ENCODE measurements at regions not wholly inside any gene's neighbourhood (a gene's known extent, or its start where the extent isn't known, plus 50 kb on each side); places are given as distances from the start of the nearest gene placed in this dataset.
"Not testable (repeated sequence)": the region's sequence is repeated elsewhere in the genome, so short reads cannot be mapped to it uniquely, and the experiment has no call there.

- Histone ChIP-seq H3K36me3 (ENCODE audit: control insufficient read depth in 2 of 2, insufficient read depth in 2 of 2, low read length in 1 of 2) (no peaks in the 10 kb centered on the region), H3K27ac (ENCODE audit: low read depth in 2 of 2, low read length in 1 of 2) (no peak overlapping the region), H3K27me3 (ENCODE audit: control insufficient read depth in 1 of 2, insufficient read depth in 2 of 2, low read length in 2 of 2) (no peaks in the 10 kb centered on the region), H3K4me3 (ENCODE audit: low read depth in 1 of 2, low read length in 2 of 2) (no peak overlapping the region), H3K9me3 (ENCODE audit: control insufficient read depth in 2 of 2, insufficient read depth in 1 of 2, low read depth in 1 of 2, low read length in 1 of 2) (no peaks in the 10 kb centered on the region), H3K4me1 (ENCODE audit: control insufficient read depth in 2 of 2, insufficient read depth in 2 of 2, low read length in 1 of 2) (peaks cover 0 to 5% of the 10 kb centered on the region in 2 donors)
- 60 to 77% methylated on average over 6 of the region's 6 CpGs for WGBS, 2 donors
Observed at GRCh38 chr7:121608785-121609184, 212.7 kb upstream of the FAM3C start.

- not testable (repeated sequence) for H3K36me3 ChIP-seq (ENCODE audit: control insufficient read depth in 2 of 2, insufficient read depth in 2 of 2, low read length in 1 of 2); H3K27me3 ChIP-seq (ENCODE audit: control insufficient read depth in 1 of 2, insufficient read depth in 2 of 2, low read length in 2 of 2); H3K4me3 ChIP-seq (ENCODE audit: low read depth in 1 of 2, low read length in 2 of 2); H3K9me3 ChIP-seq (ENCODE audit: control insufficient read depth in 2 of 2, insufficient read depth in 1 of 2, low read depth in 1 of 2, low read length in 1 of 2); H3K4me1 ChIP-seq (ENCODE audit: control insufficient read depth in 2 of 2, insufficient read depth in 2 of 2, low read length in 1 of 2); H3K27ac ChIP-seq (ENCODE audit: low read depth in 2 of 2, low read length in 1 of 2)
- 87 to 88% methylated on average over 2 of the region's 2 CpGs for WGBS, 2 donors
Observed at GRCh38 chr7:121608183-121608582, 212.1 kb upstream of the FAM3C start.

DNA sequence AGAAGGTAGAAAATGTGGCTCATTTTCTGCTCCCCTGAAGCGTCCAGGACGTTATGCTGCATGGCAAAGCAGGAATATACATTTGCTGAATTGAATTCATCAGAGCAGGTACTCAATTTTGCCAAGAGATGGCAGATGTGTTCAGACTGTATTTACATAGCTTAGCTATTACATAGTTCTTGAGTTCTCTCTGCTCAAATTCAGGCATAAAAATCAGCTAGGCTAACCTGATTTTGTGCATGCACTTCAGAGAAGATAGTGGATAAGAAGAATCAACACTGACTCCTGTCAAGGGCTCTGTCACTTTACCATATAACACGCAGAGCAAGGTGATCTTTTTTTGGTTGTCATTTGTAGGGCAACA is 209.2 kb upstream of the FAM3C start:
- Histone ChIP-seq H3K4me1 (ENCODE audit: control insufficient read depth in 2 of 2, insufficient read depth in 2 of 2, low read length in 1 of 2) (peaks cover 0 to 3% of the 10 kb centered on the region in 2 donors), H3K36me3 (ENCODE audit: control insufficient read depth in 2 of 2, insufficient read depth in 2 of 2, low read length in 1 of 2) (no peaks in the 10 kb centered on the region), H3K9me3 (ENCODE audit: control insufficient read depth in 2 of 2, insufficient read depth in 1 of 2, low read depth in 1 of 2, low read length in 1 of 2) (no peaks in the 10 kb centered on the region), H3K27me3 (ENCODE audit: control insufficient read depth in 1 of 2, insufficient read depth in 2 of 2, low read length in 2 of 2) (no peaks in the 10 kb centered on the region), H3K27ac (ENCODE audit: low read depth in 2 of 2, low read length in 1 of 2) (no peak overlapping the region), H3K4me3 (ENCODE audit: low read depth in 1 of 2, low read length in 2 of 2) (no peak overlapping the region)
- 39 to 44% methylated on average over 3 of the region's 3 CpGs for WGBS, 2 donors

GRCh38 chr7:121604627-121605316 is 208.7 kb upstream of the FAM3C start:
- WGBS, 2 donors = 38% methylated on average over 2 of the region's 2 CpGs
- Histone ChIP-seq H3K27me3 (ENCODE audit: control insufficient read depth in 1 of 2, insufficient read depth in 2 of 2, low read length in 2 of 2) (no peaks in the 10 kb centered on the region), H3K4me3 (ENCODE audit: low read depth in 1 of 2, low read length in 2 of 2) (no peak overlapping the region), H3K4me1 (ENCODE audit: control insufficient read depth in 2 of 2, insufficient read depth in 2 of 2, low read length in 1 of 2) (peaks cover 0 to 3% of the 10 kb centered on the region in 2 donors), H3K27ac (ENCODE audit: low read depth in 2 of 2, low read length in 1 of 2) (peak overlapping the region in 1 of 2 donors; percentile 8), H3K36me3 (ENCODE audit: control insufficient read depth in 2 of 2, insufficient read depth in 2 of 2, low read length in 1 of 2) (no peaks in the 10 kb centered on the region), H3K9me3 (ENCODE audit: control insufficient read depth in 2 of 2, insufficient read depth in 1 of 2, low read depth in 1 of 2, low read length in 1 of 2) (no peaks in the 10 kb centered on the region)

DNA sequence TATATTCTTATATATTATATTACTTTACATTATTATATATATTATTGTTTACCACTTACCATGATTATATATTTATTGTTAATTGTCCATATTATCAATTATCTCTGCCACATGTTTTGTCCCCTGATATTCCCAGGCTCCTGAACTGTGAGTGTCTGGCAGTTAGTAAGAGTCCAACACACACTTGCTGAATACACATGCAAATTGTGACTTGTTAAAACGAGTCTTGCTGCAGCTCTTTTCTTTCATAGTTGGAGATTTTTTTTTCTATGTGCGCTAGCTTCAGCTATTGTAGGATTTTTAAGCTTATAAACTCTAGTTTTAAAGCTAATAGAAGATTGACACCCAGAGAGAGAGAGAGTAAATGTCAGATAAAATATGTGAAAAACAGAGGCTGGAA is 207.8 kb upstream of the FAM3C start:
- no peaks in the 10 kb centered on the region for H3K27me3 ChIP-seq (ENCODE audit: control insufficient read depth in 1 of 2, insufficient read depth in 2 of 2, low read length in 2 of 2)
- H3K27ac ChIP-seq (ENCODE audit: low read depth in 2 of 2, low read length in 1 of 2) = no peak overlapping the region
- peaks cover 0 to 3% of the 10 kb centered on the region in 2 donors for H3K4me1 ChIP-seq (ENCODE audit: control insufficient read depth in 2 of 2, insufficient read depth in 2 of 2, low read length in 1 of 2)
- H3K36me3 ChIP-seq (ENCODE audit: control insufficient read depth in 2 of 2, insufficient read depth in 2 of 2, low read length in 1 of 2) = no peaks in the 10 kb centered on the region
- H3K9me3 ChIP-seq (ENCODE audit: control insufficient read depth in 2 of 2, insufficient read depth in 1 of 2, low read depth in 1 of 2, low read length in 1 of 2) = no peaks in the 10 kb centered on the region
- 42% methylated on average over 2 of the region's 2 CpGs for WGBS, 2 donors
- no peak overlapping the region for H3K4me3 ChIP-seq (ENCODE audit: low read depth in 1 of 2, low read length in 2 of 2)

DNA sequence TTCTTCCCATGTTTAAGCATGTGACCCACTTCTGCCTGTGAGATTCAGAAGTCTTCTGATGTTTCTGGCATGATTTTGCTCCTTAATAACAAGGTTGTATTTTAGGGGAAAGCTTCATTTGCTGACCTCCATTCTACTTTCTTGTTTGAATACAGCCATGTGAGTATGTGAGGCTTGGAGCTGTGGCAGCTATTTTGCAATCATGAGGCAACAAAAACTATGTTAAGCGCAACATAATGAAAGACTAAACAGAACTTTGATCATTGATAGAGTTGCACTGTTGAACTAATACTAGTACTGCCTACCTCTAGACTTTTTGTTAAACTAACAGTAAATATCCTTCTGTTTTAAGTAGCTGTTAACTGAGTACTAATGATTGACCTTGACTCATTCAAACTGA is 203.8 kb upstream of the FAM3C start:
- Histone ChIP-seq H3K36me3 (ENCODE audit: control insufficient read depth in 2 of 2, insufficient read depth in 2 of 2, low read length in 1 of 2) (no peaks in the 10 kb centered on the region), H3K4me3 (ENCODE audit: low read depth in 1 of 2, low read length in 2 of 2) (no peak overlapping the region), H3K9me3 (ENCODE audit: control insufficient read depth in 2 of 2, insufficient read depth in 1 of 2, low read depth in 1 of 2, low read length in 1 of 2) (no peaks in the 10 kb centered on the region), H3K27me3 (ENCODE audit: control insufficient read depth in 1 of 2, insufficient read depth in 2 of 2, low read length in 2 of 2) (no peaks in the 10 kb centered on the region), H3K27ac (ENCODE audit: low read depth in 2 of 2, low read length in 1 of 2) (no peak overlapping the region), H3K4me1 (ENCODE audit: control insufficient read depth in 2 of 2, insufficient read depth in 2 of 2, low read length in 1 of 2) (peaks cover 0 to 3% of the 10 kb centered on the region in 2 donors)
- 98 to 99% methylated on average over 1 of the region's 1 CpG for WGBS, 2 donors

- H3K27ac ChIP-seq (ENCODE audit: low read depth in 2 of 2, low read length in 1 of 2) = no peak overlapping the region
- WGBS, 2 donors = 77 to 81% methylated on average over 5 of the region's 5 CpGs
- H3K36me3 ChIP-seq (ENCODE audit: control insufficient read depth in 2 of 2, insufficient read depth in 2 of 2, low read length in 1 of 2) = no peaks in the 10 kb centered on the region
- no peaks in the 10 kb centered on the region for H3K4me1 ChIP-seq (ENCODE audit: control insufficient read depth in 2 of 2, insufficient read depth in 2 of 2, low read length in 1 of 2)
- no peaks in the 10 kb centered on the region for H3K27me3 ChIP-seq (ENCODE audit: control insufficient read depth in 1 of 2, insufficient read depth in 2 of 2, low read length in 2 of 2)
- H3K4me3 ChIP-seq (ENCODE audit: low read depth in 1 of 2, low read length in 2 of 2) = no peak overlapping the region
- H3K9me3 ChIP-seq (ENCODE audit: control insufficient read depth in 2 of 2, insufficient read depth in 1 of 2, low read depth in 1 of 2, low read length in 1 of 2) = no peaks in the 10 kb centered on the region
Observed at GRCh38 chr7:121595758-121596696, 199.9 kb upstream of the FAM3C start.

DNA sequence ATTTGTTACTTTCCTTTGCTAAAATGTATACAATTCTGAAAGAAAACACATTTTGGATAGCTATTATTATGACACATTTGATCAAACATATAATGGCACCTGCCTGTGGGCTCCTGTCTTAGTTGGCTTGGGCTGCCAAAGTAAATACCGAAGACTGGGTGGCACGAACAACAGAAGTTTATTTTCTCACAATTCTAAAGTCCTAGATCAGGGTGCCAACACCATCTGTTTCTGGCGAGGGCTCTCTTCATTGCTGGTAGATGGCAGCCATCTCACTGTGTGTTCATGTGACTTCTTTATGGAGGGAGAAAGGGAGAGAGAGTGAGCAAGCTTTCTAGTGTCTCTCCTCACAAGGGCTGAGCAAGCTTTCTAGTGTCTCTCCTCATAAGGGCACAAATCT is 195.8 kb upstream of the FAM3C start:
- Histone ChIP-seq H3K36me3 (ENCODE audit: control insufficient read depth in 2 of 2, insufficient read depth in 2 of 2, low read length in 1 of 2) (no peaks in the 10 kb centered on the region), H3K27me3 (ENCODE audit: control insufficient read depth in 1 of 2, insufficient read depth in 2 of 2, low read length in 2 of 2) (no peaks in the 10 kb centered on the region), H3K9me3 (ENCODE audit: control insufficient read depth in 2 of 2, insufficient read depth in 1 of 2, low read depth in 1 of 2, low read length in 1 of 2) (no peaks in the 10 kb centered on the region), H3K4me3 (ENCODE audit: low read depth in 1 of 2, low read length in 2 of 2) (no peak overlapping the region), H3K4me1 (ENCODE audit: control insufficient read depth in 2 of 2, insufficient read depth in 2 of 2, low read length in 1 of 2) (no peaks in the 10 kb centered on the region), H3K27ac (ENCODE audit: low read depth in 2 of 2, low read length in 1 of 2) (no peak overlapping the region)
- WGBS, 2 donors = 66 to 78% methylated on average over 3 of the region's 3 CpGs

- H3K27me3 ChIP-seq (ENCODE audit: control insufficient read depth in 1 of 2, insufficient read depth in 2 of 2, low read length in 2 of 2) = no peaks in the 10 kb centered on the region
- no peaks in the 10 kb centered on the region for H3K9me3 ChIP-seq (ENCODE audit: control insufficient read depth in 2 of 2, insufficient read depth in 1 of 2, low read depth in 1 of 2, low read length in 1 of 2)
- H3K4me1 ChIP-seq (ENCODE audit: control insufficient read depth in 2 of 2, insufficient read depth in 2 of 2, low read length in 1 of 2) = no peaks in the 10 kb centered on the region
- H3K4me3 ChIP-seq (ENCODE audit: low read depth in 1 of 2, low read length in 2 of 2) = no peak overlapping the region
- H3K27ac ChIP-seq (ENCODE audit: low read depth in 2 of 2, low read length in 1 of 2) = no peak overlapping the region
- WGBS, 2 donors = 87 to 88% methylated on average over 5 of the region's 5 CpGs
- H3K36me3 ChIP-seq (ENCODE audit: control insufficient read depth in 2 of 2, insufficient read depth in 2 of 2, low read length in 1 of 2) = no peaks in the 10 kb centered on the region
Observed at GRCh38 chr7:121587435-121587834, 191.3 kb upstream of the FAM3C start.

DNA sequence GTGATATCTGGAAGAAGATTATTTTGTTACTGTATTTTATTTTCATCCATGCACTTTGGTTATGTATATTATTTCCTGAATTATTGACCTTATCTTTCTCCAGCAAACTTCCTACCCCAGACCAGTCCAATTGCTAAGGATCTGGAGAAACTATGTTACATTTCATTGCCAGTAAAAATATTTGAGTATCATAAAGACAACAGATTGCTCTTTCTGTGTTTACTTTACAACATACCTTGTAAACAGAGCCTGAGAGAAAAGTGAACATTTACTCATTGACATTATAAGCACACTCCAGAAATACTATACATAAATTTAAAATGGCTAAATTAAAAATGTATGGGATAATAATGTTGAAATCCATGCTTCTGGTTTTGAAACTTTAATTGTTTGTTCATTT is 186.2 kb upstream of the FAM3C start:
- no peaks in the 10 kb centered on the region for H3K27me3 ChIP-seq (ENCODE audit: control insufficient read depth in 1 of 2, insufficient read depth in 2 of 2, low read length in 2 of 2)
- no peaks in the 10 kb centered on the region for H3K4me1 ChIP-seq (ENCODE audit: control insufficient read depth in 2 of 2, insufficient read depth in 2 of 2, low read length in 1 of 2)
- no peaks in the 10 kb centered on the region for H3K9me3 ChIP-seq (ENCODE audit: control insufficient read depth in 2 of 2, insufficient read depth in 1 of 2, low read depth in 1 of 2, low read length in 1 of 2)
- no peaks in the 10 kb centered on the region for H3K36me3 ChIP-seq (ENCODE audit: control insufficient read depth in 2 of 2, insufficient read depth in 2 of 2, low read length in 1 of 2)
- no peak overlapping the region for H3K27ac ChIP-seq (ENCODE audit: low read depth in 2 of 2, low read length in 1 of 2)
- no peak overlapping the region for H3K4me3 ChIP-seq (ENCODE audit: low read depth in 1 of 2, low read length in 2 of 2)

Data from esophagus (tissue), 2 donors.